NCI-H1694 (cell line): ENCODE measurements at regions not wholly inside any gene's neighbourhood (a gene's known extent, or its start where the extent isn't known, plus 50 kb on each side); places are given as distances from the start of the nearest gene placed in this dataset.
"Not testable (repeated sequence)": the region's sequence is repeated elsewhere in the genome, so short reads cannot be mapped to it uniquely, and the experiment has no call there.

ENCODE experiments used
- DNase-seq: peaks from one replicate; lab custom pipeline; 2025; lab: John Stamatoyannopoulos, UW

DNA sequence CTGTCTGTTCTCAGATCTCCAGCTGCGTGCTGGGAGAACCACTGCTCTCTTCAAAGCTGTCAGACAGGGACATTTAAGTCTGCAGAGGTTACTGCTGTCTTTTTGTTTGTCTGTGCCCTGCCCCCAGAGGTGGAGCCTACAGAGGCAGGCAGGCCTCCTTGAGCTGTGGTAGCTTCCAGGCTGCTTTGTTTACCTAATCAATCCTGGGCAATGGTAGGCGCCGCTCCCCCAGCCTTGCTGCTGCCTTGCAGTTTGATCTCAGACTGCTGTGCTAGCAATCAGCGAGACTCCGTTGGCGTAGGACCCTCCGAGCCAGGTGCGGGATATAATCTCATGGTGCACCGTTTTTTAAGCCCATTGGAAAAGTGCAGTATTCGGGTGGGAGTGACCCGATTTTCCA lies 1240.0 kb downstream of the EFNA5 start:
- DNase-seq = not testable (repeated sequence)

GRCh38 chr5:106423109-106423897 lies 1247.4 kb downstream of the EFNA5 start:
- DNase-seq = no peak

- DNase-seq = no peak
These were observed 1250.6 kb downstream of the EFNA5 start for GRCh38 chr5:106420102-106420501.

DNA sequence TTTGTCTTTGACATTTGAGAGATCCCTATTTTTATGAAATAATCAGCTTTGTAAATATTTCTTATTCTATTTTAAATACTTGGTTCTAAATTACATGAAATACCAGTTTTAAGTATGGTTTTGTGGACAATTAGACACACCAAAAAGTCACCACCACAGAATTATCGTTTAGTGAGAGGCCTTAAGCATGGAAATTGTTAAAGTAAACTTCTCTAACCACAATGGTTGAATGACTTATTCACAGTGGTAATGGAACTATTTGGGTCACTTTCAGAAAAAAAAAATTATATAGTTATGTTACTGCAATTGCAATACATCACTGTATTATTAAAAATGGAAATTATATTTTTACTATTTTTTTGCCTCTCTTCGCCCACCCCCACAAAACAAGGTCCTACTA lies 1252.5 kb downstream of the EFNA5 start:
- no peak for DNase-seq

DNA sequence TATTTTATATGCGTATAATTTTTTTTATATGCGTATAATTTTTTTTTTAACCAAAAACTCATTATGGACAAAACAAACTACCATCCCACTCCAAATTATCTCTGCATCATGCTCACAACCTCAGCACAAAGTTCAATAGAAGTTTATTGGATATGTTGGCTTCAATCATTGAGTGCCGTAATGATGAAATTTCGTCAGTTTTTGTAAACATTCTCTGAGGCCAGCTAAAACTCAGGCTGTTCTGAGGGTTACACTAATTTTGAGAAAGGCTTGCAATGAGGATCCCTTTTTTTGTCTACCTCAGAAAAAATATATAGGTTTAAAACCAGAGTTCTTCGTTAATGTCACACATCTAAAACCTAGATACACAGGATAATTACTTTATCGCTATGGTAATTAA lies 1253.2 kb downstream of the EFNA5 start:
- no peak for DNase-seq

- DNase-seq = no peak
These were observed 1253.6 kb downstream of the EFNA5 start for GRCh38 chr5:106417163-106417562.

GRCh38 chr5:106415541-106415940 lies 1255.2 kb downstream of the EFNA5 start:
- no peak for DNase-seq

DNA sequence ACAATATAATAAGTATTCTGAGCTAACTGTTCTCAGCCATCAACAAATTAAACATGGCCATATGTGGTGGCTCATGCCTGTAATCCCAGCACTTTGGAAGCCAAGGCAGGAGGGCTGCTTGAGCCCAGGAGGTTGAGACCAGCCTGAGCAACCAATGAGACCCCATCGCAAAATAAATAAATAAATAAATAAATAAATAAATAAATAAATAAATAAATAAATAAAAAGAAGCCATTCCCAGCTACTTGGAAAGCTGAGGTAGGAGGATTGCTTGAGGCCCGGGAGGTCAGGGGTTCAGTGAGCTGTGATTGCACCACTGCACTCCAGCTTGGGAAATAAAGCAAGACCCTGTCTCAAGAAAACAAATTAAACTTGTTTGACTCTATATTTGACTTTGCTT lies 1256.4 kb downstream of the EFNA5 start:
- DNase-seq = no peak

GRCh38 chr5:106412606-106413005 lies 1258.1 kb downstream of the EFNA5 start:
- DNase-seq = no peak

DNA sequence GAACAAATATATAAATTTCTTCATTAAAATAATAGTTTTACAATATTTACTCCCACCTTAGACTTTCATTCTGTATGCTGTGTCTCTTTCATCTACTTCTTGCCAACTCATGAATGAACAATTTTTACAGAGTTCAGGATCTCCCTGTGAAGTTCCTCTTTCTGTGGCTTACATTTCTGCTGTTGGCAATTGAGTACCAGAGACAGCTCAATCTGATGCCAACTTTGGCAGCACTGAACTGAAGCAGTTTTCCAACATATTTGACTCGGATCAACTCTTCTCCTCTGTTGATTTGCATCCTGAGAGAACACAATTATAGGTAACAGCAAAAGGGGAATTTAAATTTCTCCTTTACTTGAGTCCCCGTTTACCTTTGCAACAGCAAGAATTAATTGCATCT lies 1262.2 kb downstream of the EFNA5 start:
- no peak for DNase-seq

- no peak for DNase-seq
These were observed 1262.6 kb downstream of the EFNA5 start for GRCh38 chr5:106408141-106408540.

DNA sequence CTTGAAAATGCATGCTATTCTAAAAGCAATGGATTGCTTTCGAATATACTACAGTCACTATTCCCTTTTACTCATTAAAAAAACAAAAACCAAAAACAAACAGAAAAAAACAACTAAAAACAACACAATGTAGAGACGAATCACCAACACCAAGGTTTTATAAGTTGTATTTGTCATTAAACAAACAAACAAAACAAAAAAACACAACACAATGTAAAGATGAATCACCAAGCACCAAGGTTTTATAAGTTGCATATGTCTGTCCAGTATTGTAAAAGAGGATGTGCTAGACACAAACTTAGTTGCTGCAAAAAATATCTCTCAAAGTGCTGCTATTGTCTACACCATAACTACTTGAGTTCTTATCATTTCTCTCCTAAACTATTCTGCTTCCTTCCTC lies 1269.2 kb downstream of the EFNA5 start:
- no peak for DNase-seq

GRCh38 chr5:106399391-106399790 lies 1271.3 kb downstream of the EFNA5 start:
- no peak for DNase-seq

GRCh38 chr5:106397700-106398099 lies 1273.0 kb downstream of the EFNA5 start:
- no peak for DNase-seq

DNA sequence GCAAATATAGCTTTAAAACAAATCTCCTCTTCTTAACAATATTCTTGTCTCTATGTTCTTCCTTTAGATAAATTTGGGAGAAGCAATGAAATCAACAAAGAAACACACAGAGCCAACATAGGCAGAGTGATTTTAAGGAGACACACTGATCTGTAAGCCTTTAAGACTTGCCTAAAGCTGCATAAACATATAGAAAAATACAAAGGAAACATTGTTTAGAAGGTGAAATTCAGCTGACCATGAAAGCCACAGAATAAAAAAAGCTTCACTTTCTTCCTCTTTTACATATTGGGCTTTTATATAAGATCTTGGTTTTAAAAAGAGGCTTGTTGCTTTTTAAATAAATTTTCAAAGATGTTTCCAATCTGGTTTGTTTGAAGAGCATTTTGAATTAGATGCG lies 1277.5 kb downstream of the EFNA5 start:
- DNase-seq = no peak

DNA sequence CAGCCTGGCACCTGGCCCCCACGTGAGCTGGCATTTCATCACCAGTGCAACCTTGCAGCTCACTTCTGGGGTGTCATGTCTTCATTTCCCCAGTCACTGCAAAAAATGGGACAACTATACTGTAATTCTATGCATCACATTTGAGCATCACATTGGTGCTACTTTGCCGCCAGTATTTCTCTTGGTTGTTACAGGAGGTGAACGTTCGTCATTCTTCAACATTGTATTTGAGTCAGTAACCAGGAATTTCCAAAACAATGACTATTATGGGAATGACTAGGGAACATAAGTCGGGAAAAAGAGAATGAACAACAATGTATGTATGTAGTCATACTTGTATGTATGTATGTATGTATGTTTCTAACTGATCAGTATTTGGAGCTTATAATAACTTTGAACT lies 1278.0 kb downstream of the EFNA5 start:
- no peak for DNase-seq

GRCh38 chr5:106387767-106388166 lies 1283.0 kb downstream of the EFNA5 start:
- DNase-seq = not testable (repeated sequence)

DNA sequence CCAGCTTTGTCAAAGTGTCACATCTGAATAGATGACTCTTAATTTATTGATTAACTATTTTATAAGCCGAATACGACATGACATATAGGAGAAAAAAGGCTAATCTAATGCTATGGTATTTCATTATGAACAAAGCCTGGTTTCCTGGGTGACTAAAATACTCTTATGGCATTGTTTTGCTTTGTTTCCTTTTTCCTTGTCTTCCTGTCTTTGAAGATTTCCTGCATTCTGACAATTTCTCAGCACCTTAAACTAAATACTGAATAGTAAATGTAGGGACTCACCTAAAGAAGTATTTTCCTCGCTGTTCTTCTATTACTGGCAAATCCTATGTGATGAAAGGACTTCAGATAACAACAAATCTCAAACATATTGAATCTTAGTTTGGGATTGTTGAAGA lies 1284.5 kb downstream of the EFNA5 start:
- no peak for DNase-seq

- DNase-seq = no peak
These were observed 1290.0 kb downstream of the EFNA5 start for GRCh38 chr5:106380736-106381135.

GRCh38 chr5:106376522-106376921 lies 1294.2 kb downstream of the EFNA5 start:
- DNase-seq = no peak

DNA sequence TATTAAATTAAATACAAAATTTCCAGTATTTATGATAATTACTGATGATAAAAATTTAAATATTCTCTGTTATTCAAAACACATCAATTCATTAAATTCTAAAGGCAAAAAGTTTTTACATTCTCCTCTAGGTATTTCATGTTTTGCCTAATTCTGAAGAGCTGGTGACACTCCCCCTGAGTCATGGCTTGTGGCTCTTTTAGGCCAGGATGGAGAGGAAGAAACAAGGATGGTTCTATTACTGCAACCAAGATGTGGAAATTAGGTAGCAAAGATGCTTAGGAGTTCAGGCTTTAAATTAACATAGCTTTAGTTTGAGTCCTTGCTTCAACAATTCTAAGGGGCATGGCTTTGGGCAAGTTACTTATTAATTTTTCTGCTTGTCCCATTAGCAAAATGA lies 1295.8 kb downstream of the EFNA5 start:
- no peak for DNase-seq

DNA sequence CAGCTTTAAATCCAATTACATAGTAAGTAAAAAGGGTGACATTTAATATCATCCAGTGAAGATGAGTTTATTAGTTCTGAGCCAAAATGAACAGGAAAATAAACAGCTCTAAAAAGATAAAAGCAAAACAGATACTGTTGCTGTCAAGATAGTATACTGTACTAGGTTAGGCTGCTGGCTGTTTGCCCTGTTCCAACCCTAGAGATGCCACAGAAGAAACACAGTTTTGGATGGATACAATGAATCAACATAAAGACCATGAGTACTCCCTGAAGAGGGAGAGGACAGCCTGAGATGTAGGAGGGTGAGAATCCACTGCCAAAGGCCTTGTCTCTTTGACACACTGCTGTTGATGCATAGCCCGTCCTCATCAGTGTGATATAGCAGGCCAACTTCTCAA lies 1302.7 kb downstream of the EFNA5 start:
- DNase-seq = no peak

DNA sequence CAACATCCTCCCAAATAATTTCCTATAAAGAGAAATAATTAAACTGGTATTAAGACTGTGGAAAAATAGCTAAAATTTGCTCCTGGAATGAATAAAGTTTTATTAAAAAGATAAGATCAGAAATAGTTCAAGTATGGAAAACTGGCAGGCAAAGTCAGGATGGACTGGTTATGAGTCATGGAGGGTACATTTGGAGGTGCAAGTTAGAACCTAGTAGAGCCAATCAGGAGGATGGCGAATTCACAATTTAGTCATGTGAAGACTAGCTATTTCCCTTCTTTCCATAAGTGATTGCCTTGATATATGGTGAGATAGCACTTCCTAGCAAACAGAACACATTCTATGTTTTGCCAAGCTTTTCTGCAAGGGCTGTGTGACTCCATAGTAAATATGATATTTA lies 1303.5 kb downstream of the EFNA5 start:
- no peak for DNase-seq

DNA sequence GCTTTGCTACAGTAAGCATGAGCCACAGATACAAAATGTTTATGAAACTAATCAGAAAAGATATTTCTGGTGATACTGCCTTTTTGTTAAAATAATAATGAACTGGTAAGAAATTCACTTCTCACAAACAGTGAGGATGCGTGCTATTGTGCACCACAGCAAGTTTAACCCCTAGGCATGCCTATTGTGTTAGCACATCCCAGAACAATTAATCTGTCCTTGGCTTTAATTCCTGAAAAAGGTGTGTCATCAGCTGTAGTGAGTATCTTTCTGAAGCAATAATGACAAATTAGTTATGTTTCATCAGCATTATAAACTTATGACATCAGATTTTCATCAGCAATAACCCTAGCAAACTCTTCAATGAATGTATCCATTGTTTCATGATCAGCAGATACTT lies 1307.2 kb downstream of the EFNA5 start:
- no peak for DNase-seq
